ENCODE measurements at regions not wholly inside any gene's neighbourhood (a gene's known extent, or its start where the extent isn't known, plus 50 kb on each side); places are given as distances from the start of the nearest gene placed in this dataset.

GRCh38 chr20:6559791-6560190, 207.7 kb upstream of the BMP2 start:
- TF ChIP-seq, protein P1, sequence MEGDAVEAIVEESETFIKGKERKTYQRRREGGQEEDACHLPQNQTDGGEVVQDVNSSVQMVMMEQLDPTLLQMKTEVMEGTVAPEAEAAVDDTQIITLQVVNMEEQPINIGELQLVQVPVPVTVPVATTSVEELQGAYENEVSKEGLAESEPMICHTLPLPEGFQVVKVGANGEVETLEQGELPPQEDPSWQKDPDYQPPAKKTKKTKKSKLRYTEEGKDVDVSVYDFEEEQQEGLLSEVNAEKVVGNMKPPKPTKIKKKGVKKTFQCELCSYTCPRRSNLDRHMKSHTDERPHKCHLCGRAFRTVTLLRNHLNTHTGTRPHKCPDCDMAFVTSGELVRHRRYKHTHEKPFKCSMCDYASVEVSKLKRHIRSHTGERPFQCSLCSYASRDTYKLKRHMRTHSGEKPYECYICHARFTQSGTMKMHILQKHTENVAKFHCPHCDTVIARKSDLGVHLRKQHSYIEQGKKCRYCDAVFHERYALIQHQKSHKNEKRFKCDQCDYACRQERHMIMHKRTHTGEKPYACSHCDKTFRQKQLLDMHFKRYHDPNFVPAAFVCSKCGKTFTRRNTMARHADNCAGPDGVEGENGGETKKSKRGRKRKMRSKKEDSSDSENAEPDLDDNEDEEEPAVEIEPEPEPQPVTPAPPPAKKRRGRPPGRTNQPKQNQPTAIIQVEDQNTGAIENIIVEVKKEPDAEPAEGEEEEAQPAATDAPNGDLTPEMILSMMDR (IDR thresholded peaks at IDR 0.05) = no peak
- no peak for TF ChIP-seq POLR2A (IDR thresholded peaks at IDR 0.05)
- TF ChIP-seq EP300 (IDR thresholded peaks at IDR 0.05) = no peak

Measured in ovary (tissue), 3 donors.